Non-pigmented ciliary epithelial cell (primary cell): ENCODE measurements at regions not wholly inside any gene's neighbourhood (a gene's known extent, or its start where the extent isn't known, plus 50 kb on each side); places are given as distances from the start of the nearest gene placed in this dataset.

Source experiments
- DNase-seq: peaks from one replicate; pipeline ENCODE4 v3.0.0-alpha.2; 2010; ENCODE audit warnings: low read depth

GRCh38 chr16:82497139-82497538, 129.6 kb upstream of the CDH13 start:
- no peak for DNase-seq

DNA sequence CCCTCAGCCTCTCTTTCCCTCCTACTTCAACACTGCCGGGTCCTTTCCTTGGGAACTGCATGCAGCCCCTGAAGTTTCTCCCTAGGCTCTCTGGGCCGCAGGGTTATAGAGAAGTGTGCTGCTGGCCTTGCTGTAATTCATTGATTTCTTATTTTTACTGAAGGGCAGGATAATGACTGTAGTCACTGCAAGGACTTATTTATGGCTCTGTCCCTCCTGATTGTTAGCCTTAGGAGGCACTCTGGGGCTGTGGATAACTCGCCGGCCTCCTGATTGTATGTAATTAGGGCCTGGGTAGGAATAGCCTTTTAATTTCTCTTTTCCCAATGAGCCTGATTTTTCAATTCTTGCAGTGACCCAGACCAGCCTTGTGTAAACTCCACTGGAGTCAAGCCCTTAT, 138.3 kb upstream of the CDH13 start:
- no peak for DNase-seq

- DNase-seq = no peak
These were observed 145.3 kb upstream of the CDH13 start for GRCh38 chr16:82481455-82481854.

- DNase-seq = no peak
These were observed 150.0 kb upstream of the CDH13 start for GRCh38 chr16:82476786-82477185.

DNA sequence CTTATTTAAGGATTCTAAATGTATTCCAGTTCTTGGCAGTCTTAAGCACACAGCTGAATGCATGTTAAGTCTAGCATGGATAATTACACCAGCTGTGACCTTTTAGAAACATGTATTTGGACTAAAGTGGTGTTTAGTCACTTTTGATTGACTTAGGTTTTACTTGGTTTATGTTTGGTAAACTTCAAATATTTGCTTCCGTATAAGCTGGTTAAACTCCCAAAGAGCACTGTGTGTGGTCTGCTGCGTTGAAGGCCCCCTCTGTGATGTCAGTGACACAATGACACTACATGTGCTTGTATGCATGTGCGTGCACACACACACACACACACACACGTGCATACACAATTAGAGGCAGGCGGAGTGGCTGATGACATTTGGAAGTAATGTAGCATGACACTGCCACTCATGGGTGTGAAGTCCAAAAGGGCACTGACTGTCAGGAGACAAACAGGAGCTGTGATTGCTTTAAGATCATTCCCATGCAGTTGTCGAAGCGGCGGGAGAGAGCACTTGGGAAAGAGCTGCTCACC, 156.1 kb upstream of the CDH13 start:
- DNase-seq = no peak

- no peak for DNase-seq
These were observed 156.8 kb upstream of the CDH13 start for GRCh38 chr16:82470016-82470415.

DNA sequence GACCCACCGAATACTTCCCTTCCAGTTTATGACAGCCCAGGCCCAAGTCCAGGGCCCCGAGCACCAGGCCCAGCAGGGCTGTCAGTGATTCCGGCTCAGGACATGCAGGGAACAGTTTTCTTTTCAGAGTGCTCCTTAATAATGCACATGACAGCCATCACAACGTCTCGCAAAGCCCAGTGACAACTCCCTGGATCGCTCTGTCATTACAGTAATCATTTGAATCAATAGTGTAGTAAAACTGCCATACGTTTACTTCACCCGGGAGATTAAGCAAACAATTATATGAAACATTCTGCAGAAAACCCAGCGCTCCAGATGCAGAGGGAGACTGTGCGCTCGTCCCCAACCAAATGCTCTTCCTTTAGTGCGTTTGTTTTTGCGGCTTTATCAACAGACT, 162.6 kb upstream of the CDH13 start:
- DNase-seq = no peak

DNA sequence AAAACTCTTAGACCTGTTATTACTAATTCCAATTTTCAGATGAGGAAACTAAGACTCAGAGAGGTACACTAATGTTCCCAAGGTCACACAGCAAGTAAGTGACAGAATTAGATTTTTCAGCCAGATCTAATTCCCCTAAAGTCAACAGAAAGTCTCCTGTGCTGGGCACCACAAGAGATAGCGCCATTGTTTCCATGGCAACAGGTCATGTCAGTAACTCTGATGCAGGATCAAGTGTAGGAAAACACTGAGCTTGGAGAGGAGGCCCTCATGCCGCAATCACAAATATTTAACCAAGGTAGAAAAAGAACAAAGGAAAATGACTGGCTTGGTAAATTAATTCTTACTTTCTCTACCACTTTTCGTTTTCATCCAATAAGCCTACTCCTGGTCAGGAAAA, 166.0 kb upstream of the CDH13 start:
- DNase-seq = no peak

DNA sequence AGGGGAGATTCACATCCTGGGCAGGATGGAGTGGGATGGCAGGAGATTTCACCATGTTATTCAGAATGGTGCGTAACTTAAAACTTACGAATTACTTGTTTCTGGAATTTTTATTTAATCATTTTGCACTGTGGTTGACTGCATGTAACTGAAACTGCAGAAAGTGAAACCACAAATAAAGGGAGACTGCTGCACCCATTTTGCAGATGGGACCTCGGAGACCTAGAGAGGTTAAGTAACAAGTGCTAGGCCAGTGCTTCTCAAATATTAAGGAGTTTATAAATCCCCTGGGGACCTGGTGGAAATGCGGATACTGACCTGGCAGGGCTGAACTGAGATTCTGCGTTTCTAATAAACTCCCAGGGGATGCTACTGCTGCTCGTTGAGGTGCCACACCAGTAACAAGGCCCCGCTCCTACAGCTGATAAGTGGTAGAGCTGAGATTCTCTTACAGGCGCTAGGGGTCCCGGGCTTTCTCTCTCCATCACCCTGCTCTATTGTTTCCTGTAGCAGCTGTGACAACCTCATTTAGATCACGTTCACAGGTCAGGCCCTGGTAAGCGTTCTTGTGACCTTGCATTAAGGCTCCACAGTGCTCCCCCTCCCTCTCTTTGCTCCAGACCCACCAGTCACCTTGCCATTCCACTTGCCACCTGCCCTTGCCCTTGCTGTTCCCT, 167.1 kb upstream of the CDH13 start:
- DNase-seq = no peak

DNA sequence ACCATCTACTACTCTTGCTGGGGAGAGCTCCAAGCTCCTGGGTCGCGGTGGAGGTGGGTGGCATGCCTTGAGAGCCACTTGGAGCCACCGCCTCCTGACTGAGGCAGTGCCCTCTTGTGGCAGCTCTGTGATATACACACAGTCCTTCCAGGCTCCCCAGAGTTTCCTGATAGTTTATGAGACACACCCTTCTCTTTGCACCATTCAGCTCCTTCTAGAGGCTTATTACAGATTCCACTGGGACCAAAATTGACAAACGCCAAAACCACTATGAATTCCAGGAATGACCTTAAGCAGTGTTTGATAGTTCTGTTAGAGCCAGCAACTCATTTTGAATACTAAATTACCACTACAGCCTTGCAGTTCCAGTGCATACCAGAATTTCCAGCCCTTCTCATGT, 170.1 kb upstream of the CDH13 start:
- no peak for DNase-seq

GRCh38 chr16:82454566-82454965, 172.2 kb upstream of the CDH13 start:
- DNase-seq = no peak

GRCh38 chr16:82454152-82454551, 172.6 kb upstream of the CDH13 start:
- DNase-seq = no peak

- no peak for DNase-seq
These were observed 174.6 kb upstream of the CDH13 start for GRCh38 chr16:82452004-82452756.

DNA sequence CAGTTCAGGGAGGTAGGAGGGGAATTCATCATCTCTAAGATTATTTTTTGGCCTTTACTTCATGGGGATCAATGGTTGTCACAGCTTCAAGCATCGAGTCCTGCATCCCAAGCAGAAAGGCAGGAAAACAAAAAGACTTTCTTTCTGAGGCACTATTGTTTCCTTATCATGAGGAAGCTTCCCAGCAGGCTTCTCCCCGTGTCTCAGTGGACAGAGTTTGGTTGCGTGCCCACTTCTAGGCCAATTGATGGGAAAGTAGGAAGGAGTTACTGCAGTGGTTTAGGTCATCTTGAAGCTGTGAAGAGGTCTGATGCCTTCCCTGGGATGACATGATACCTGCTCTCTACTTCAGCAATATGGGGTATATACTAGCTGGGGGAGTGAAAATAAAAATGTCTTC, 175.3 kb upstream of the CDH13 start:
- DNase-seq = no peak

GRCh38 chr16:82440336-82440735, 186.4 kb upstream of the CDH13 start:
- DNase-seq = no peak

DNA sequence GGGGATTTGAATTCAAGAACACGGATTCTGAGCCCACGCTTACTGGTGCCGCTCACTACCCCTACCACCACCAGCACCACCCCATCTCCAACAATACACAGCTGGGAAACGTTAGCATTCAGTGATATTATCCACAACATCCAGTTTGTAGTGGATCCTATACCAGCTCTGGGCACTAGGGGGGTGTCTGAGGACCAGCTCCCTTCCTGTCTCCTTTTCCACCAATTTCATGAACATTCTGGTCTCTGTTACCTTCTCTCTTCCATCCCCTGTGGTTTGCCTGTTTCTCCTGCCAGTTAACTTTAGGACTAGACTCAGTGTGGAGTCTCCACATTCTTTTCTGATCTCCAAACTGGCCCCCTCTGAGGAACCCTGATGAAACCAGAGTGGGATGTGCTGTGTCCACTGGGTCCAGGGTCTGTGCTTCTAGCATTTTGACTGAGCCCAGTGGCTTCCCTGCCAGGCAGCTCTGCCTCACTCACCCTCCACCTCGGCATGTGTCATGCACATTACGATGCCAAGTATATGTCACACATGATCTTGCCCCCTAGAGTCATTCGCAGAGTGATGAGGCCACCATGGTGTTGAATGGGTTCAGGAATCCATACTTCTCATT, 187.0 kb upstream of the CDH13 start:
- no peak for DNase-seq

DNA sequence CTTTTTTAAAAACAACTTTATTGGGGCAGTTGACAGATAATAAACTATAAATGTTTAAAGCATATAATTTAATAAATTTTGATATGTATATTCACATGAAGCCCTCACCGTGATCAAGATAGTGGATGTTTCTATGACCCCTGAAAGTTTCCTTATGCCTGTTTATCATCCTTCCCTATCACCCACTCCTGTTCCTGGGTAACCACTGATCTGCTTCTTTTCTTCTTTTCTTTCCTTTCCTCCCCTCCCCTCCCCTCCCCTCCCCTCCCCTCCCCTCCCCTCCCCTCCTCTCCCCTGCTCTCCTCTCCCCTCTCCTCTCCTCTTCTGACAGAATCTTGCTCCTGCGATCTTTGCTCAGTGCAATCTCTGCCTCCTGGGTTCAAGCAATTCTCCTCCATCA, 193.7 kb upstream of the CDH13 start:
- DNase-seq = no peak

DNA sequence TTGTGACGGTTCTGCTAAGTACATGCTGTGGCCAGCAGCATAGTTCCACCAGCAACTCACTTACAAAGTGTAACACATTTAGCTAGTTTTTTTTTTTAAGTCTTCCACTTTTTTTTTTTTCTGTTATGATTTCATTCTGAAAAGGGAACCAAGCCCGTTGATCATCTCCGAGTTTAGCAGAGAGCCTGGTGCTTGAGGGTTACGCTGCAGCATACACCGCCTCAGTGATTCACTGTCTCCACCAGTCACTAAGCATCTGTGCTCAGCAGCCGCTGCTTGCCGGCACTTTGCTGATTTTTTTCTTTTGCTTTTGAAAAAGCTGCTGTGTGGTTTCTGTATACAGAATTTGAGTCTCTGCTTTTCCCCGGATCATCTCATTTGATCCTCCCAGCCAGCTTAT, 194.5 kb upstream of the CDH13 start:
- no peak for DNase-seq

DNA sequence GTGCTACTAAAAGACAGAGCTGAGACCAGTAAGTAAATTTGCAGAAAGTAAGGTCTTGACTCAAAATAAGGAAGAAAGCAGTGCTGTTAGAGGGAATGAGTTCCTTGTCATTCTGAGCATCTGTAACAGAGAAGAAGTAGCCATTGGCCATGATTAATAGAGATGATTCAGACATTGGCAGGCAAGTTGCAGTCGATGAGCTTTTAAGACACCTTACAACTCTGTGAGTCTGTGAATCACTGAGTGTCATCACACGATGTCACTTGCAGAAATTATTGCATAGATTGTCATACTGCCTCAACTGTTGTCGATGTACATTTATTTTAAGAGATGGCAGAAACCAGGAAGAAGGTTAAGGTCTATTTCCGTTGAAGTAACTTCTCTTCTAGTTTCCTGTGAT, 201.1 kb upstream of the CDH13 start:
- DNase-seq = no peak

GRCh38 chr16:82421851-82422250, 204.9 kb upstream of the CDH13 start:
- DNase-seq = no peak

- no peak for DNase-seq
These were observed 207.4 kb upstream of the CDH13 start for GRCh38 chr16:82419332-82419731.

GRCh38 chr16:82414476-82414875, 212.3 kb upstream of the CDH13 start:
- DNase-seq = no peak

DNA sequence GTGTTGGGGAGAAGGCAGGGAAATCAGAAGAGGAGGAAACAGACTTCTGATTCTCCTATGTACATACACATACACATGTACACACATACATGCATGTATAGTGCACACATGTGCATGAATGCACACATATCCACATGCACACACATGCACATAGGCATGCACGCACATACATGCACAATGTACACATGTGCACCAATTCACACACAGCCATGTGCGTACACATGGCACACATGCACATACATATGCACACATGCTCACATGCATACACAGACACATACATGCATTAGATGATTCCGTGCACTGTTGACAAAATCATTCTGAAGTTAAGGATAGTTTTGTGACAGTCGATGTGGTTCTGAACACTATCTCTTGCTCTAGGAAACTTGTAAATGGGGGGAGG, 214.0 kb upstream of the CDH13 start:
- no peak for DNase-seq
